T follicular helper cell (primary cell): ENCODE measurements at regions not wholly inside any gene's neighbourhood (a gene's known extent, or its start where the extent isn't known, plus 50 kb on each side); places are given as distances from the start of the nearest gene placed in this dataset.

Experiments
- DNase-seq: peaks from one replicate; pipeline ENCODE4 v3.0.0-alpha.2; 2020; ENCODE audit warnings: low read depth

DNA sequence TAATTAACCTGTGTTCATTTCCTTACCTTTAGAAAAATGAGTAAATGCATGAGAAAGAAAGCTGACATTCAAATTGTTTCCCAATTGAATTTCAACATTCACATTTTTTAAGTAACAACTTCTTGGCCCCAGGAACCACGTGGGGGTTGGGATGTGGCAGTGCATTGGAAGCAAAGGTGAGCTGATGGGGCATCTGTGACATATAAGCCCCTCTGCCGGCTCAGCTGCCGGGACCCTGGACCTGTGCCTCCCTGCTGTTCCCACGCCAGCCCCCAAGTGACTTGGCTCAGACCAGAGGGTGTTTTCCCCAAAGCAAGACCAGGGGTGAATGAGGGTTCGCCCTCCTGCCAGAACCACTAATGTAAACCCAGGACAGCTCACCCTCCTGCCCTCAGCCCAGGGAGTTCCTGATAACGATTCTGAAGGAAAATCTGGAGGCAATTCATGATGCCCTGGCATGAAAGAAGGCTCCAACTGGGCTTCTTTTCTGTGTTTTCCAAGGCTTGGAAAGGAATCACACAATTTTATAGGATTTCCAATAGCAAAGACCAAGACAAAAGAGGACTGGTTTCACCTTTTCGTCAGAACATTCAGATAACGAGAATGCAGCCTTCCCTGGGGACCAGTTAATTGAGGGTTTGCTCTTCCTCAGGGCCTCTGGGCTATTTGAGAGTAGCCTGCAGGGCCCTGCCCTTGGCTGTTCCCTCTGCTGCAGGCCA is 193.2 kb upstream of the TWIST2 start:
- DNase-seq: no peak

- no peak for DNase-seq
Measured at GRCh38 chr2:238655198-238655860, 192.6 kb upstream of the TWIST2 start.

GRCh38 chr2:238655974-238656722 is 191.7 kb upstream of the TWIST2 start:
- DNase-seq: no peak

DNA sequence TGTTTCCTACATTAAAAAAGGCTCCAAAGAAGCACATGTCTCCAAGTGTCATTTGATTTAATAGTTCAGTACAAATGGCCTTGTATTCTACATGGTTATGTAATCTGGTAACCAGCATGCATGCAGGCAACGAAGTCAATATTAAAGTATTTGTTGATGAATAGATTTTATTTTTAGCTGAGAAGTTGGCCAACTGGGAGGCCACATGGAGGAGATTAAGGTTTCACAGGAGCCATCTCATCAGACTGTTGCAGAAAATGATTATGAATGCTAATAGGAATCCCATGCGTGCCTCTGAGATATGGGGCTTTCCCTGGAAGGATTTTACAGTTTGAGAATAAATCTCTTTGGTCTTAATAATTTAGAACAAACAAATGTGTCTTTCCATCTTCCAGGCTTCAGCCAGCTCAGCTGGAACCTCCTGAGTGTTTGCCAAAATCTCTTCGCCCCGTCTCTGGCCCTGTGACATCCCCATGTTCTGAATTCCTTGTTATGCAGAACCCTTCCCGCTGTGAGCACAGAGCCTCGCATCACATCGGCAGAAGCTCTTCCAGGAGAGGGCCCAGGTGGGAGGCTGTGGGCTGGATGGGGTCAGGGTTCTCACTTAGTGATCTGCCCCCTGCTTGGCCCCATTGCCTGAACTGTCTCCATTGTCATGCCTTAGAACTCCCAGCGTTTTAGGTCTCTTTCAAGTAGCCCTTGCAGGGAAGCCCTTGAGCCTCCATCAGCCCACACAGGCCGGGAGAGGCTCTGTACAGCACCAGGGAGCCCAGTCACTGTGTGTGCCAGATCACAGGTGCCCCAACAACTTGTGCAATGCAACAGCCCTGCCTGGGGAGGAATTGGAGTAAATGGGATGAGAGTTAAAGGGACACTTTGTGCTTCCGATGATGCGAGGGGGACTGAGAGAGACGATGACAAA is 190.5 kb upstream of the TWIST2 start:
- DNase-seq: no peak

- DNase-seq: no peak
Measured at GRCh38 chr2:238658054-238658407, 189.9 kb upstream of the TWIST2 start.

- no peak for DNase-seq
Measured at GRCh38 chr2:238658820-238659219, 189.1 kb upstream of the TWIST2 start.

DNA sequence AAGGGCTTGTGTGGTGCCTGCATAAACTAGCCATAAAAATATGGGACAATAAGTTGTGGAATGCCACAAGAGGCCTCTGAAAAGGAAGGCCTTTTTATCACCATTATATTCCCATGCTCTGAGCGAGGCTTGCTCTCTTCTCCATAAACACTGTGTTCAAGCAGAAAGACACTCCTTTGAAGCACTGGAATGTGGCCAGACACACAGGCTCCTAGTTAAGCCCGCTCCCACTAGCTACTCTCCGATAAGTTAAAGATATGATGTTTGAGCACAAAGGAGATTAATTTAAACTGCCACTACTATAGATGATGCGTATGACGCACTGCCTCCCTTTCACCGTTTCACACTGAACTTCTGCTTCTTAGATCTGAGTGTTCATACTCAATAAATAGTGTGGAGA is 188.7 kb upstream of the TWIST2 start:
- DNase-seq: no peak

DNA sequence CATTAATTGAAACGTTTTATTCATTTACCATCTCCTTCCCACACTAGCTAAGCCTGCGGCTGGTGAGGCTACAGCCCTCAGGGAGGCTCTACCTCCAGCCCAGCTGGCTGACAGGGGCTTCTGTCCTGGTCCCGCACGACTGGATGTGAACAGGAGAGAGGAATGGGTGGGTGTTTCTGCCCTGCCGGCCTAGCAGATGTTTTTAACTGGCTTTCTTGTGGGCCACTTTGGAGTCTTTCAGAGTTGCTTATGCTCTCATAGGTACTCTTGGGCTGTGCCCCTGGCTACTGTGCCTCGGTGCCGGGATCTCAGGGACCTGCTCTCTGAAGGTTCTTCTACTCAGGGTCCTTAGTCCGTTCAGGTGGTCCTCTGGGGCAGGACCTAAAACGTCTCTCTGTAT is 184.3 kb upstream of the TWIST2 start:
- no peak for DNase-seq

DNA sequence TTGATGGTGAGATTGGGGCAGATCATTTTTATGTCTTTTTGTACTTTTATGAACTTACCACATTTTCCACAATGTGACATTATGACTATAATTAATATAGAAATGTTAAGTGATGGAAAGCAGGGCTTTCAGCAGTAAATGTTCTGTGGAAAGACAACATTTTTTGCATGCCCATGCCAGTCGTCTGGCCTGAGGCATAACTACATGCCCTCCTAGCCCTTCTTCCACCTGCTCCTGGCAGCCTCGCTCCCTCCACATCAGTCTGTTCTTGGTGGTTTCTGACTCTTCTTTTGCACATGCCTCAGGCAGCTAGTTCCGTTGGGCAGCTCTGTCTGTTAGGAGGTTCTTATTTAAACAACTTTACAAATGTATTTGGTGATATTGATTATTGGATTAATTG is 182.0 kb upstream of the TWIST2 start:
- DNase-seq: no peak

DNA sequence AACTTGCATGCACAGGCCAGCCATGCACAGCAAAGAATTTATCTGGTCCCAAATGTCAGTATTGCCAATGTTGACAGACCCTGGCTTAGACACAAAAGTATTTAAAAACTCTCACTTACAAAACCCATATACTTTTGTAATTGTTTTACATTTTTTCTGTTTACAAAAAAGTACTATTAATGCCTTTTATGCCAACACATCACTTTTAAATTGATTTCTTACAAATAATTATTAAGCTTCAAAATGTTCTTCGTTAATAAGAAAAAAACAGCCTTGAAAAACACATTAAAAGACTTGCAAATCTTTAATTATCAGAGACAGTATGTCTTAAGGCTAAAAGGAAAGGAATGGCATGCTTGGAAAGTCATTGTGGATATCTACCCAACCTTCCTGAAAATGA is 181.3 kb upstream of the TWIST2 start:
- DNase-seq: no peak

DNA sequence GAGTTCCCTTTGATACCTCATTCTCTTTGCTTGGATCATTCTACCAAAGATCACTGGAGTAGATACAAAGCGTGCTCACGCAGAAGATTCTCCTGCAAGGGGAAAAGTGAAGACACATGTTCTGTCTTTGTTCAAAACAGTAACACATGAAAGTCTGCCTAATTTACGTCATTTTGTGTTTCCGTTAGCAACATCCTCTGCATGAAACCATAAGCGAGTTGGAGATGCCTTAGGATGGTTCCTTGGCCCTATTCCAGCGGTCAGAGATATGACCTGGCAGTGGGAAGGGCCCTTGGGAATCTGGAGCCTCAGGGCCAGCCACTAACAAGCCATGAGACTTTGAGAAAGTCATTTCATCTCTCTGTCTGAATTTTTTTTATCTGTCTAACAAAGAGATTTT is 180.9 kb upstream of the TWIST2 start:
- DNase-seq: no peak

DNA sequence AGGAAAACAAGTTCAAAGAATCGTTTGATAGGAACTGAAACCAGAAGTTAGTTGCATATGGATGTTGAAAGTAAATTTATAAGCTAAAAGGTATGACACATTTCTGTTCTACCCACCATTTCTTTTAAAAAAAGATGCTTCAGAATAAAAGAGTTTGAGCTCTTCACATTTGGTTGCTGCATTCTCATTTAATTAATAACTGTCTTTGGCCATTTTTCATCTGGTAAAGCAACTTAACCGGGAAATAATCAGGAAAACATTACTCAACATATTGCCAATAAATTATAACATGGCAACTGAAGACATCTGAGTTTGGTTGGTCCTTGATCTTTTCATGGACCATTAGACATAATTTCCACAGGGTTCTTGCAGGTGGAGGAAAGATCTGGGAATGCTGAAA is 180.2 kb upstream of the TWIST2 start:
- DNase-seq: no peak

- DNase-seq: no peak
Measured at GRCh38 chr2:238668426-238668825, 179.5 kb upstream of the TWIST2 start.

DNA sequence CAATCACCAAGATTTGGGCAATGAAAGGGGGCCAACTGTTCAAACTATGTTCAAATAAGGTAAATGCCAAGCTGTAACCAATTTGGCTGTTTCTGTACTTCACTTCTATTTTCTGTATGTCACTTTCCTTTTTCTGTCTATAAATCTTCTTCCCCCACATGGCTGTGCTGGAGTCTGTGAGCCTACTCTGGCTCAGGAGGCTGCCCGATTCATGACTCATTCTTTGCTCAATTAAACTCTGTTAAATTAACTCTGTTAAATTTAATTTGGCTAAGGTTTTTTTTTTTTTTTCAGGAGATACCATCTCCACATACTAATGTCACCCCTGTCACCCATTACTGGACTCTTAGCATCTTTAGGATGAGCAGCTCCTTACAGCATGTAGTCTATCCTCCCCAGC is 178.8 kb upstream of the TWIST2 start:
- DNase-seq: no peak

DNA sequence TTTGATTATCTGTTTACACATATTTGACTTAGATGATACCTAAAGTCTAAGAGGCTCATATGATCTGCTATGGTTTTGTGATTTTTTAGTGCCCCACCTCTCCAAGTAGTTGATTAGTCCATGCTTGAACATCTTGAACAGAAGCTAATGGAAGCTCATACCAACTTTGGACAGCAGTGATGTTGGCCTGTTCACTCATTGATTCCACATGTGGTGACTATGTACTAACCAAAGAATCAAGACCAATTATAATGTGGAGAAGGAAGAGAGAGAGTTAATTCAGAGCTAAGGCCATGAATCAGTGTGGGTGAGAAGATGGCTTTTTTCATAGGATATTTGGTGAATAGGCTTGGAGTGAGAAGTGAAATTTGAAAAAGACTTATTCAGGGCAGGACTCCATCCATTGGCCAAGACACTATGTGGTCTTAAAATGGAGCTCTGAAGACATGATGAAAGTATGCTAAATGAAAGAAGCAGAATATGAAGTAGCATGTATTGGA is 178.3 kb upstream of the TWIST2 start:
- no peak for DNase-seq

DNA sequence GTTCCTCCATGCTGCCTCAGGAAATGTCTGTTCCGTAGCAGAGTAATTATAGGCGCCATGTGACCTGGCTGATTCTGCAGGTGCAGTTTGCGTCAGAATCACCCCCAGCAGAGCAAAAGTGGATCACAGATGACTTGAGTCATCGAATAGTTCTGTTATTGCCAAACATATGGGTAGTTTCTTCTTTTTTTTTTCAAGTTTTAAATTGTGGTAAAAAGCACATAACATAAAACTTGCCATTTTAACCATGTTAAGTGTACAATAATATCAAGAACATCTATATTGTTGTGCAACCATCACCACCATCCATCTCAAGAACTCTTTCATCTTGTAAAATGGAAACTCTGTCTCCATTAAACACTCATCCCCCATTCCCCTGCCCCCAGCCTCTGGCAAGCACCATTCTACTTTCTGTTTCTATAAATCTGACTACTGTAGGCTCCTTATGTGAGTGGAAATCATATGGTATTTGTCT is 177.7 kb upstream of the TWIST2 start:
- DNase-seq: no peak

GRCh38 chr2:238682536-238682935 is 165.3 kb upstream of the TWIST2 start:
- DNase-seq: no peak

GRCh38 chr2:238684362-238685326 is 163.2 kb upstream of the TWIST2 start:
- no peak for DNase-seq

GRCh38 chr2:238685327-238685709 is 162.6 kb upstream of the TWIST2 start:
- no peak for DNase-seq

DNA sequence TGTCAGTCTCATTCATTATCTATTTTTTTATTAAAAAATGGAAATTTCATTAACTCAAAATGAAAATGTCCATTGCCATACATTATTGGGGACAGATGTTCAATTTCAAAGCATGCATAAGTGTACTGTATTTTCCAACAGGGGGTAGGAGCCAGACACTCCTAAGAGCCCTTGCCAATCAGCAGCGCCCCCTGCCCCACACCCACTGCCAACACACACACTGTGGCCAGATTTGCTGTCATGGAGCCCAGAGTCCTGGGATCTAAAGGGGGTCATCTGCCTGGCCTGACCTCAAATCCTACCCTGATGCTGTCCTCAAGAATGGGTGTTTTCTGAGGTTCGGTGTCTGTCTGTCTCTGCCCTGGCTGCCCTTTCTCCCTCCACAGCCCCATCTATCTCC is 162.2 kb upstream of the TWIST2 start:
- DNase-seq: no peak

- no peak for DNase-seq
Measured at GRCh38 chr2:238686223-238686622, 161.7 kb upstream of the TWIST2 start.
